ENCODE measurements at regions not wholly inside any gene's neighbourhood (a gene's known extent, or its start where the extent isn't known, plus 50 kb on each side); places are given as distances from the start of the nearest gene placed in this dataset.
A peak's percentile ranks its signal among the peaks of the same experiment; 100 is the strongest.

- Histone ChIP-seq H3K36me3 (replicated peaks) (no peaks in the 10 kb centered on the region), H3K4me3 (ENCODE audit: low read depth, low read length) (no peak overlapping the region), H3K27me3 (replicated peaks) (no peaks in the 10 kb centered on the region), H3K27ac (no peak overlapping the region)
- peak; percentile 63 for DNase-seq
- TF ChIP-seq CTCF (IDR thresholded peaks at IDR 0.05; ENCODE audit: low read depth, low read length, missing control alignments), result peak; percentile 83
- in situ Hi-C loops (cut with HindIII; ENCODE audit: low pct_ligation_motif_present, low sequenced_read_pairs), result loop anchor here (25.0 kb wide), 1 partner anchor 726 kb away; no protein-coding TSS in a partner anchor
Measured at GRCh38 chr7:47088329-47089067, 493.4 kb downstream of the TNS3 start.

DNA sequence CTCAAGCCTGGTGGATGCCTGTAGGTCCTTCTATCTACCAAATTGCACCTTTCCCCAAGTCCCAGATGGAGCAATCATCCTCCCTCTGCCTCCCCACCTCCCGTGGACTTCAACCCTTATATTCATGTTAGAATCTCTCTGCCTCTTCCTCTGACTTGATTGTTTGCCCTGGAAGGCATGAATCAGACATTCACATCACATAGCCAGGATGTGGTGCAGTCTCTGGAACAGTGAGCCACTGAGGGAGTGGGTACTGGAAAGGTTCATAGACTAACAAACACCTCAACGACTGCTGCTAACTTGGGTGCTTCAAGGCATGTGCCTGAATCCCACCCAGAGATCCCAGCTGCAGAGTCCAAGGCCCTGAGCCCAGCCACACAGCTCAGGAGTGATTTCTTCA is 494.0 kb downstream of the TNS3 start:
- in situ Hi-C loops (cut with HindIII; ENCODE audit: low pct_ligation_motif_present, low sequenced_read_pairs), result loop anchor here (25.0 kb wide), 1 partner anchor 726 kb away; no protein-coding TSS in a partner anchor
- TF ChIP-seq CTCF (IDR thresholded peaks at IDR 0.05; ENCODE audit: low read depth, low read length, missing control alignments), result no peak
- Histone ChIP-seq H3K27ac (no peak overlapping the region), H3K36me3 (replicated peaks) (no peaks in the 10 kb centered on the region), H3K4me3 (ENCODE audit: low read depth, low read length) (no peak overlapping the region), H3K27me3 (replicated peaks) (no peaks in the 10 kb centered on the region)
- DNase-seq, result peak; percentile 48

DNA sequence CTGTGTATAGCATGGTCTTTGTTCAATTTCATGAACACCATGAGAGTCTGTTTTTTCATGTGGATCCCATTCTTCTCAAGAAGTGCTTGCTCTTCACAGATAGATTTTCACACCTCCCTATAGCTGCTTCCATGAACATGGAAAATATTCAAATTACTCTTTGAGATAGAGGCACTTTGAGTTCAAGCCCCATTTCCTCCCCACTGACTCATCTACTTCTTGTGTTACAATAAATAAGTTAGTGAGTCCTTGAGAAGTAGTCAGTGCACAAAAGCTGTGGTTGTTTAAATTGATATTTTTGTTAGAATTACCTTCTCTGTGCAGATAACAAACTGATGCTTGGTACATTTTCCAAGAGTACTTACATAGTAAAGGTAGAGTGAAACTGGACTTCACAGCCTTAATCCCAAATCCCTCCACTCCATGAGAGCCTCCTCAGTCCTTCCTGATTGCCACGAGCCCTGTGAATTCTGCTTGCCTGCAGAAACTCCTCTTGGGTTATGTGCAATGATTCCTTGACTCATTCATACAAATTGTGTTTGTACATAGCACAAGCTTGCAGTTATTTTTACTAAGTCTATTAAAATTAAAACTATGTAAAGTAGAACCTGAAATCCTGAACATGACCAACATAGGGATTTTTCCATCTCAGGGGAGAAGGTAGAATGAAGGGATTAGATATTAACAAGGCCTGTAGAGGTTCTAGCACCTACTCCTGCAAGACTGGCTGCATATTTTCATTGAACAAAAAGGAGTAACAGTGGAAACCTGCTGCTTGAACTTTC is 496.2 kb downstream of the TNS3 start:
- H3K27me3 ChIP-seq (replicated peaks), result no peaks in the 10 kb centered on the region
- H3K4me3 ChIP-seq (ENCODE audit: low read depth, low read length), result no peak overlapping the region
- TF ChIP-seq CTCF (IDR thresholded peaks at IDR 0.05; ENCODE audit: low read depth, low read length, missing control alignments), result no peak
- in situ Hi-C loops (cut with HindIII; ENCODE audit: low pct_ligation_motif_present, low sequenced_read_pairs), result loop anchor here (25.0 kb wide), 1 partner anchor 723 kb away; no protein-coding TSS in a partner anchor
- no peaks in the 10 kb centered on the region for H3K36me3 ChIP-seq (replicated peaks)
- DNase-seq, result no peak
- H3K27ac ChIP-seq, result no peak overlapping the region

DNA sequence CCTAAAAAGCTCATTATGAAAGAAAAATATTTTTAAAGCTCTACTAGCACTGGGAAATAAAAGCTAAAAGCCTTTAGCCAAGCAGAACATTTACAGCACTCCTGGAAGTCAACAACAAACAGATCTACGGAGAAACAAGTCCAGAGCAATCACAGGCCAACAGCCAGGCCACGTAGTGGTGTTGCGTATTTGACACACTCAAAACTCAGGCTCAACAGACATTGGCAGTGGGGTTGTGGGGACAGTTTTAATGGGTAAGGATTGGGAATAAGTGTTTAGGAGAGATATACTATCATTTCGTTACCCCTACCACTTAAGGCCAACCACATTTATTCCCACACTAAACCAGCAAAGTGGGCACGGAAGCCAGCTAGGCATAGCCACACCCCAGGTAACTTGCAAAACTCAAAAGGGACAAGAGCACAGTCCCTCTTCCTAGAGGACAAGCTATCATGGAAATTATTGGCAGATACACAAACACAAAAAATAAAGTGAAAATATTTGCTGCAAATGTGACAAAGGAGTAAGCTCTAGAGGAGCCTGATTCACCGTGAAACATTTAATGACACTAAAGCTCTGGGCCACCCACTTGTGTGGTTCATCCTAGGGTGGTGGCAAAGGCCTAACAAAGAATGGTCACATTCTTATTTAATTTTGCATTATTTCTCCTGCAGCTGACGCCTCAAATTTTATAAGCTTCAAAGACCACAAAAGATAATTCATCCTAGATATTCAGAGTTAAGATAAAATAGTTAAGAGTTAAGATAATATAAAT is 498.2 kb downstream of the TNS3 start:
- Histone ChIP-seq H3K4me3 (ENCODE audit: low read depth, low read length) (no peak overlapping the region), H3K27me3 (replicated peaks) (no peaks in the 10 kb centered on the region), H3K36me3 (replicated peaks) (no peaks in the 10 kb centered on the region), H3K27ac (no peak overlapping the region)
- no peak for TF ChIP-seq CTCF (IDR thresholded peaks at IDR 0.05; ENCODE audit: low read depth, low read length, missing control alignments)
- in situ Hi-C loops (cut with HindIII; ENCODE audit: low pct_ligation_motif_present, low sequenced_read_pairs), result loop anchor here (25.0 kb wide), 1 partner anchor 721 kb away; no protein-coding TSS in a partner anchor
- no peak for DNase-seq

- Histone ChIP-seq H3K36me3 (replicated peaks) (no peaks in the 10 kb centered on the region), H3K27ac (no peak overlapping the region), H3K27me3 (replicated peaks) (no peaks in the 10 kb centered on the region), H3K4me3 (ENCODE audit: low read depth, low read length) (no peak overlapping the region)
- TF ChIP-seq CTCF (IDR thresholded peaks at IDR 0.05; ENCODE audit: low read depth, low read length, missing control alignments), result no peak
- DNase-seq, result peak; percentile 35
- in situ Hi-C loops (cut with HindIII; ENCODE audit: low pct_ligation_motif_present, low sequenced_read_pairs), result loop anchor here (25.0 kb wide), 1 partner anchor 719 kb away; no protein-coding TSS in a partner anchor
Measured at GRCh38 chr7:47080816-47081215, 501.1 kb downstream of the TNS3 start.

All from brain microvascular endothelial cell (primary cell).